Stimulated activated CD4-positive, alpha-beta T cell treated with anti-CD3 and anti-CD28 coated beads, Interleukin-12 subunit alpha, Interleukin-12 subunit beta, amount 100 ng/mL, for 48 hours (primary cell): ENCODE measurements at regions not wholly inside any gene's neighbourhood (a gene's known extent, or its start where the extent isn't known, plus 50 kb on each side); places are given as distances from the start of the nearest gene placed in this dataset.
"Not testable (repeated sequence)": the region's sequence is repeated elsewhere in the genome, so short reads cannot be mapped to it uniquely, and the experiment has no call there.

Source experiments
- DNase-seq, 3 donors: peaks; one replicate each; pipeline ENCODE4 v3.0.0-alpha.2; 2020; ENCODE audit warnings: low read depth in 2 of 3, low spot score in 1 of 3

DNA sequence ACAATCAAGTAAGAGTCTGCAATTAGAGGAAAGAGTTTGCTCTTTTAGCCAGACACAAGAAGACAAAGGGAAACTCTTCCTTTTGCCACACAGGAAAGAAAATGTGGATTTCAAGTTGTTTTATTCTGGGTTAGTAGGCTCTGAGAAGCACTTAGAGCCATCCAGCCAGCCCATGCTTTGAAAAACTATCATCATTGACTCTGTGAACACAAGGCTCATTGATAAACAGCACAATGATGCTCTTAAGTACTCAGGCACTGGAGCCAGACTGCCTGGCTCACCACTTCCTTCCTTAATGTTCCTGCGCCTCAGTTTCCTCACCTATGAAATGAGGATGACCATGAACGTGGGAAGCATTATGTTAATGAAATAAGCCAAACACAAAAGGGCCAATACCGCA lies 150.2 kb upstream of the EEA1 start:
- no peak for DNase-seq

DNA sequence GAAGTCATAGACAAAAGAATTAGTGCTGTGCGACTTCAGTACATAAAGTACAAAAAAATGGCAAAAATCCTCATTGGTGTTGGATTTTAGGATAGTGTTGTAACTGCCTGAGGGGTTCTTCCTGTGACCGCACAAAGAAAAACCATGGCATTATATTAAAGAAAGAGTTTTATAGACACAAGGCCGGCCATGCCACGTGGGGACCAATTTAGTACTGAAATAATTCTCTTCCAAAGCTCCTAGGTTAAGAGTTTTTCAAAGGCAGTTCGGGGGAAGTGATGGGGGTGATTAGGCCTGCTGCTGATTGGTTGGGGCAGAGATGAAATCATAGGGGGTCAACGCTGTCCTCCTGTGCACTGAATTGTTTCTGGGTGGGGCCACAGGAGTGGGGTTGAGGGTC lies 150.9 kb upstream of the EEA1 start:
- no peak for DNase-seq

DNA sequence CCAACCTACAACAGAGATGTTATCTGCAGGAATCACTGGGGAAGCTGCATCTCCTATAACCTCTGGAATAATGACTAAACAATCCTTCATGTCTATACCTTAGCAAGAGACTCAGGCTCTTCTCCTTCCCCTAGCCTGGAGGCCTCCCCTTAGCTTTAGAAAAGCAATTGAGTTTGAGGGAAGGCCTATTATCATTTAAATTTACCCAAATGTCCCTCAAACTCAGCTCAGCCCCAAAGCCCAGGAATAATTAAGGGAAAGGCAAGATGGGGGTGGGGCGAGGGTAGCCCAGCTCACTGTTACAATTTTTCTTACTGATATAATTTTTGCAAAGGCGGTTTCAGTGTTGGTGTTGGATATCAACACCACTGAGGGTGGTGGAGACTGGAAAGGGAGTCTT lies 151.4 kb upstream of the EEA1 start:
- no peak for DNase-seq

DNA sequence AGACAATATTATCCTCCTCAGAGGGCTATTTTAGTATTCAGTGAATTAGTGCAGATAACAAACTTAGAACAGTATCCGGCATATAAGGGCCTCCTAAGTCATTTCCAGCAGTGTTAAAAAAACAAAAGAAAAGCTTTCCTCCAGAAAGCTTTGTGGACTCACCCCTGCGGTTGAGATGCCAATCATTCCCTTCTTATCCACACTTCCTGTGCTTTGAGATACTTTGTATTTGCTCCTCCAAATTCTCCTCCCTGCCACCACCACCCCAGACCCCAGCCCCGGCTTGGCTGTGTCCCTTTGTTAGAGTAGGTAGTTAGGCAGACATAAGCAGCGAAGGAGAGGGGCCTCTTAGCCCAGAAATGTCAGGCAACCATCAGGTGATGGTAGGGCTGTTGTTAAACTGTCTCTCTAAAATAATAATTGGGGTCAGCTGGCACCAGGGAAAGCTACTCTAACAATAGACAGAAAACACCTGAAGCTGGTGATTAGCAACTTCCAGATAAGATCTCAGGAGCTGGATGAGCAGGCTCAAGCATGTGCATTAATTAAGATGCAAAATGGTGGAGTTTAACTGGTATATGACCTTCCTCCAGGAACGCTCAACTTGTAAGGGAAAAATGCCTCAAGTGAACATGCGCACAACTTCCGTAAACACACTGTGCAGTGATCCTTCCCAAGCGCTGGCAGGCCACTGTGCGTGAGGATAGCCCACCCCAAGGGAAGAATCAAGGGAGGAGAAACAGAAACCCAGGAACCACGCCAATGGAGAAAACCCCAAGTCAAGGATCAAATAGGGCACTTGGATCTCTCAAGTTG lies 152.1 kb upstream of the EEA1 start:
- DNase-seq = no peak

DNA sequence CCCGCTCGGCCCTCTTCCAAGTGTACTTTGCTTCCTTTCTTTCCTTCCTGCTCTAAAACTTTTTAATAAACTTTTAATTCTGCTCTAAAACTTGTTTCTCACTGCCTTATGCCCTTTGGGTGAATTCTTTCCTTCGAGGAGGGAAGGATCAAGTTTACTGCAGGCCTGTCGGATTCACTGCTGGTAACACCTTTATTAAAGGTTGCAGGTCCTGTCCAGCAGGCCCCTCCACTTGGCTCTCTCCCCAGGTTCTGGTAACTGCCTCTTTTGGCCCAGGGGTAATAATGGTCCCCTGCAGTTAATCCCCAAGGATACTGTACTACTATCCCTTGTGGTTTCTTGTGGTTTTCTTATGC lies 152.7 kb upstream of the EEA1 start:
- no peak for DNase-seq

DNA sequence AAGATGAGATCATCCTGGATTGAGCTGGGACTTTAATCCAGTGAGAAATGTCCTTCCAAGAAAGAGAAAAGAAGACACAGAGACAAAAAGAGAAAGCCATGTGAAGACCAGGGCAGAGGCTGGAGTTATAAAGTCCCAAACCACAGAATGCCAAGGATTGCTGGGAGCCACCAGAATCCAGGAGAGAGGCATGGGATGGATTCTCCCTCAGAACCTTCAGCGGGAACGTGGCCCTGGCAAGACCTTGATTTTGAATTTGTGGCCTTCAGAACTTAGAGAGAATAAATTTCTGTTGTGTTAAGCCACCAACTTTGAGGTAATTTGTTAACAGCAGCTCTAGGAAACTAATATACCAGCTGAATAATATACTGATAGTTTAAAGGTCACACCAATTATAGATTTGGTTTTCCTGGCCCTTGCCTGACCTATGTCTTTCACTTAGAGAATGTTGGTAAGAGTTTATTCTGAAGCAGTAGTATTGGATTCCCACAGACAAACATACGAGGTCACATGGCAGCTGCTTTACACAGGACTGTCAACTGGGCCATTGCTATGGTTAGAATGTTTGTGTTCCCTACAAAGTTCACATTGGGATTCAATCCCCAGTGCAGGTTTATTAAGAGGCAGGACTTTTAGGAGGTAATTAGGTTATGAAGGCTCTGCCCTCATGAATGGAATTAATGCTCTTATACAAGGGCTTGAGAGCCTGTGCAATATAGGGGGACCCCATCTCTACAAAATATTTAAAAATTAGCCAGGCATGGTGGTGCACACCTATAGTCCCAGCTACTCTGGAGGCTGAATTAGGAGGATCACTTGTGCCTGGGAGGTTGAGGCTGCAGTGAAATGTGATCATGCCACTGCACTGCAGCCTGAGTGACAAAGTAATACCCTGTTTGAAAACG lies 156.5 kb upstream of the EEA1 start:
- DNase-seq = no peak

DNA sequence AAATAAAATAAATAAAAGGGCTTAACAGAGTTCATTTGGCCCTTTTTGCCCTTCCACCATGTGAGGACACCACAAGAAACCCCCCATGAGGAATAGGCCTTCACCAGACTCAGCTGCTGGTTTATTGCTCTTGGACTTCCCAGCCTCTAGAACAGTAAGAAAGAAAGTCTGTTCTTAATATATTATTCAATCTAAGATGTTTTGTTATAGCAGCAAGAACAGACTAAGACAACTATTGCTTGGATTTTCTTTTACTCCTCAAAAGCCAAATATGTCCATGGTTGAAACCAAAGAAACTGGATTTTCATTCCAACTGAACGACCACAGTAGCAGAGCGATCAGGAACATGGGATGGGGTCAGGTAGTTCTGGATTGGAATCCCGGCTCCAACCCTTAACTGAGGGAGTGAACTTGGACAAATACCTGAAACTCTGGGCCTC lies 157.2 kb upstream of the EEA1 start:
- no peak for DNase-seq

DNA sequence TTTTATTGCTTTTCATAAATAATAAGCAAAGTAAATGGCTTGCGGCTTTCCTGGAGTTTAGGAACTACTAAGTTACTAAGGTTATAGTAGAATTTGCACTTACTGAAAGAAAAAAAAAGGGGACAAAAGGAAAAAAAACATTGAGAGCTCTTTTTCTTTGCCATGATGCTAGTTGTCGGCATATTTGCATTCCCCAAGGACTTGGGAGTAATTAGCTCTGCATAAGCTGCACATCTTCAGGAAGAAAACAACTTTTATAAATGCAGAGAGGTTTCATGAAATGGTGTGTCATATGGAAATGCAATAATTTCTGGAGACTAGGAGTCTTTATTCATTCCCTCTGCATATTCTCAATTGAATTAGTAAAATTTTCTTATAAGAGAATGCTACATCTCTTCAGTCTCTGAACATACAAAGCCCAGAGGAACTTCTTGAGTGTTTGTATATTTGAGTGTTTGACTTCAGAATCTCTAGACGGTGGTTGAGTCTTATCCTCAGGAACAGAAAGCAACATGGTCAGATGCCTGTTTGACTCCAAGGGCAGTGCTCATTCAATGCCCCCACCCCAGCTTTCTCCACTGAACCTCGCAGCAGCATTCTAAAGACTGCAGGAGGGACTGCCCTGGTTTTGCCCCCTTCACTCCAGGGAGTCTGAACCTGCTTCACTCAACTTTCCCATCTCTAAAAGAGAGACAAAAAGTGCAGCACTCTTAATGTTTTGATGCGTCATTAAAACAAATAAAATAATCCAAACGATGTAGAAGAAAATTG lies 158.9 kb upstream of the EEA1 start:
- DNase-seq = no peak

DNA sequence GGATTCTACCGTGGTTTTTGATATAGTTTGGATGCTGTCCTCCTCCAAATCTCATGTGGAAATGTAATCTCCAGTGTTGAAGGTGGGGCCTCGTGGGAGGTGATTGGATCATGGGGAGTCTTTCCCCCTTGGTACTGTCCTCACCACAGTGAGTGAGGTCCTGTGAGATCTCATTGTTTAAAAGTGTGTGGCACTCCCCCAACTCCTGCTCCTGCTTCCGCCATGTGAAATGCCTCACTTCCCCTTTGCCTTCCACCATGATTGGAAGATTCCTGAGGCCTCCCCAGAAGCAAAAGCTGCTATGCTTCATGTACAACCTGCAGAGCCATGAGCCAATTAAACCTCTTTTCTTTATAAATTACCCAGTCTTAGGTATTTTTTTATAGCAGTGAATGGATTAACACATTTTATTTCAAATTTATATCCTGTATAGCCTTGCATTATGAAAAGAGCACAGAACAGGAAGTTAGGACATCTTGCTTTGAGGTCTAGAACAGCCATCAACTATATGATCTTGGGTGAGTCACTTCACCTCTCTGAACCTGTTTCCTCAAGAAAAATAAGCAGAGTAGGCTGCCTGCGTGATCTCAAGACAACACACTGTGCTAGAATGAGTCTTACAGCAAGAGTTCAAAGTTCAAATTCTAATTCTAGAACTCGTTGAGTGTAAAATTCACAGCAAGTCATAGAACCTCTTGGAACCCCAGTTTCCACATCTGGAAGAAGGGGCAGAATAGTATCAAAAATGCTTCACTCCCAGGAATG lies 160.9 kb upstream of the EEA1 start:
- peak in 1 of 3 donors; percentile 5 for DNase-seq

DNA sequence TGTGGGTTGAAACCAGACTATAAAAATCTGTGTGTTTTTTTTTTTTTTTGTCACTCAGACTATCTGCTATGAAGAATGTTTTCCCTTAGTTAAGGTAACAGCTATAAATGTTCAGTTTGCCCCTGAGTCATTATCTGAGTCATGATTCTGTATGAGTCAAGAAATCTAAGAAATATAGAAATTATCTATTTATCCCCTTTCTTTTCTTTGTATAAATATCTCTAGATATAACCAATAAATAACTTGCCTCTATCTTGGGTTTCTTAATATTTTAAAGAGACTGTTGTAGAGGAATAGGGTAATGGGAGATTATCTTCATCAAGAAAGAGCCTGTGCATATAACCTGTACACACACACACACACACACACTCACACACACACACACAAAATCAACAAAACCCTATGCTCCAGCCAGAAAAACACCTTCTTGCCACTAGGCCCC lies 161.7 kb upstream of the EEA1 start:
- no peak for DNase-seq

DNA sequence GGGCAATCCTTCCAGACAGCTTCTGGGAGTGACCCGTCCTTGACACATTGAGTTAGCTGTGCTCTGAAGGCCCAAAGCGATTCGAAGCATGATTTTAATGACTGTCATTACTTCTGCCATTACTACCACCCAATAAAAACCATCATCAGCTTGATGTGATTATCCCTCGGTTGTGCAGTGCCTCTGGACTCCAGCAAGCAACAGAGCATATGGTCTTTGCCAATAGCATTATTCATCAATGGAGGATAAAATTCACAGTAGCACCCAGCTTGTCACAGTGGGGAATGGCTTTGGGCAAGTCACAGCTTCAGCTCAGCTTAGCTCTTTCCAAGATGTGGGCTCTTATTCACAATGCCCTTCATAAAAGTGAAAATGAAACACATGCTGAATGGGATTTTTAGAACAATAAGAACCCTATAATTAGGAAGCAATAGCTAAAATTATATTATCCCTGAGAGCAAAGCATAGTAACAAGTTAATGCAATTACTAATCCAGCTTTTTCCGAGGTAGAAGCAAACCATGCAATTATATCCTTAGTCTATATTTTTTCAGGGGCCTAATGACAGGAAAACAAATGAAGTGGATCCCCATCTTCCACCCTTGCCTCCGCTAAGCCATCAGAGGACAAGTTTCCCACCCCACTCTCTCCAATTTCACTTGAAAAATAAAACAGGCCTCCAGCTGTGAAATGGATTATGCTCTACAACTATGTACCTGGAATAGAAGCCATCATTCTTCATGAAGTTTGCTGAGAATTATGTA lies 163.0 kb upstream of the EEA1 start:
- DNase-seq = no peak

DNA sequence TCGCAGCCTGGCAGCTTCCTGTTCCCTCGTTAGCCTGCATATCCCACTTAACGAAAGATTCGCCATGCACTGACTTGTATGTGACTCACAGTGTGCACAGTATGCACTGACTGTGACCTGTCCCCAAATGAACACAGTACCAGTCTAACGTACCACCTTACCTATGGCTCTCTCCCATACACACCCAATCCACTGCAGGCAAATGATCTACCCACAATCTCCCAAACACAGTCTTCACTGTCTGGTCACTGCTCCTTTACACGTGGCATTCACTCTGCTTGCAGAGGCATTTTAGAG lies 163.5 kb upstream of the EEA1 start:
- no peak for DNase-seq

DNA sequence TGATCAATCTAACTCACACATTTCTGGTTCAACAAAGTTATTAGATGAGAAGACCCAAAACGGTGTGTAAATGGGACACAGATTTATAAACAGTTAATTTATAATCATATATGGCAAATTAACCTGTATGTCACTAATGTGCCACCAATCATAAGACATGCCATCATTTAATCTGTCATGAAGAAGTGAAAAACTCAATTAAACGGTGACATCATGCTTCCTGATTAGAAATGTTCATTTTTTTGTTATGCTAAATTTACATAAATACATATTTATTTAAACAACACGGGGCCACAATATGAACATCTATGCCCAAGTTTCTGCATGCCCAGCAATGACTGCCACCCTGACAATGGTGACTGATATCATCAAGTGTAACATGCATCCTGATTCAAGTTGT lies 164.1 kb upstream of the EEA1 start:
- DNase-seq = no peak

DNA sequence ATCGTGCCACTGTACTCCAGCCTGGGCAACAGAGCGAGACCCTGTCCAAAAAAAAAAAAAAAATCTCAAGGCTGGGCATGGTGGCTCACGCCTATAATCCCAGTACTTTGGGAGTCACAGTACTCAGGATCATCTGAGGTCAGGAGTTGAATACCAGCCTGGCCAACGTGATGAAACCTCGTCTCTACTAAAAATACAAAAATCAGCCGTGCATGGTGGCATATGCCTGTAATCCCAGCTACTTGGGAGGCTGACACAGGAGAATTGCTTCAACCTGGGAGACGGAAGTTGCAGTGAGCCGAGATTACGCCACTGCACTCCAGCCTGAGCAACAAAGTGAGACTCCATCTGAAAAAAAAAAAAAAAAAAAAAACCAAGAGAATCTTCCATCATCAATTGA lies 165.1 kb upstream of the EEA1 start:
- DNase-seq = not testable (repeated sequence)

DNA sequence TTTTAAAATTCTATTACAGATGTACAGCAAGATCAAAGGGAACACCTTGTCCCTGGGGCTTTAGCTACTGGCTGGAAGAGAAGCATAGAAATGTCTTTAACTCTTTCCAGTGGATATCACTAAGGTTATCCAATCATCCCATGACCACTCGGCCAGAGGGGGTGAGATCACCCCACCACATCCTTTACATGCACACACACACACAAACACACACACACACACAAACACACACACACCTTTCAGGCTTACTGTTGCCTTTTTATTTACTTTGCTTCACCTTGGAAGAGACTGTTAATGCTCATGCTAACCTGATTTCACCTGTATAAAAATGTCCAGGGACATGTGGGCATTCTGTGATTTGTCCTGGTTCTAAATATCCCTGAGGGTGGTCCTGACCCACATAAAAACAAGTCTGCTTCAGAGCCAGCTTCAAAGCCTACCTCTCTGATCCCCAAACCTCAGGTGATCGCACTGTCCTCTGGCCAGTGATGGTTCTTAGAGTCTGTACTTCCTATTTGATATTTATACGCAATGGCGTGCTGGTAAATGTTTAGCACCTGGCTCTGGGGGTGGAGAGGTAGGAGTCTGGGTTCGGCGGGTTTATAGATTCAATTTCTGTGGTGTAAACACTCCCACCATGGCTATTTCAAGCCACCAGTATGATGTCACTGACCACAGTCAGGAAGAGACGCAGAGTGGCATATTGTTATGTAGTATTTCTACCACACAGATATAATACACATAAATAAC lies 166.1 kb upstream of the EEA1 start:
- DNase-seq = no peak

DNA sequence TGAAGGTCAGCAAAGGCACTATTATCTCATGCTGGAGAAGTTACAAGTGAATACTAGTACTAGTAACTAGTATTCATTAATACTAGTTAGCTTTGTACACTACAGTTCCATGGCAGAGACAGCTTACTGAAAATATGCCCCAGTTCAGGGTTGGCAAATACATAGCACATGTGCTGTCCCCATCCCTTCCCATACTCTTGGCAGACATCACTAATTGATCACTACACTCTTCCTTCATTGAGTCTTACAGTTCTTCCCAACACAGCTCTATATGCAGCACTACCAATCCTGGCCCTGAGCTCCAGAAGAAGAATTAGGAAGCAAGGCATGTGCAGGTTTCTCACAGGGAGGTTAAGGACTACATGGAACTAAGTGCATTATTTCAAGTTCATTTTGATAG lies 168.3 kb upstream of the EEA1 start:
- no peak for DNase-seq

DNA sequence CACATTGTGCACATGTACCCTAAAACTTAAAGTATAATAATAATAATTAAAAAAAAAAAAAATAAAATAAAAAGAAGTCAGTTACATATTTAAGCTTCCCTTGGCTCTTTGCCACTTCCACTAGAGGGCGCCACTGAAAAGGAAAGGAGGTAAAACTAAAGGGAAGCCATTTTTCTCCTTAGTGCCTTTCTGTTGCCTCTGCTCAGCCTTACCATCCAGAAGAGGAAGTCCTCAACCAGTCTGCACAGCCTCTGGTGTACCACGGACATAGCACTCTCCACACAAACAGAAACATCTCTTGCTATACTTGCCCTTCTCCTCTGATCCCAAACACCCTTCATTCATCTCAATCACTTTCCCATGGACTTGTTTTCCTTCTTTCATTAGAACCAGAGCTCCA lies 169.0 kb upstream of the EEA1 start:
- DNase-seq = peak; percentile 51 to 78 (median 65)

DNA sequence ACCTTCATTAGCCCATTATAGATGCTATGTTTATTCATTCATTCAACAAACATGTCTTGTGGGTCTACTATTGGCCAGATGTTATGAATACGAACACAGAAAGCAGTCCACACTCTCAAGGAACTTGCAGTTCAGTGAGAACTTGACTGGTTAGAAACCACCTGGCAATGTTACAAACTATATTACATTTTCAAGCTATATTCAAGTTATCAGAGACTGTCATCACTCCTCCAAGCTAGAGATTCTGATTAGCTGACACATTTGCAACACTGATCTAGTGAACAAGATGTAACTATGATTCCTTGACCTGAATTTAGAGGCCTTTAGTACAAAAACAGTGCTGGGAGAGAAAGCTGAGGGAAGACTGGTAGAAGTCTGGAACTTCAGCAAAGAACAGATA lies 170.7 kb upstream of the EEA1 start:
- DNase-seq = no peak

DNA sequence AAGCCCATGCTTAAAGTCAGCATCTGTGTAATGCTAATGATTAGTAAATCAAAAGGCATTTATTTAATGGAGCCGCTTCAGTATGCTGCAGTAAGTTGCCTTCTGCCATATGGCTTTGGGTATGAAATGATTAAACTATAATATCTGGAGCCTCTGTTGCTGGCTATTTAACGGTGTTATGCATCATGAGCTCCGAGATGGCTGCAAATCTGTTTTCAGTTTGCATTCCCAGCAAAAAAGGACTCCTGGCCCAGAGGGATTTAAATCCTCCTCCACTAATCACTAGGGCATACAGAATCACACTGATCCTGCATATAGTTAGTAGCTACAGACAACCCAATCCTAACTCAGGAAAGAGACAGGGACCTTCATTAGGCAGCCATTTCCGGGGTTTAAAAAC lies 171.5 kb upstream of the EEA1 start:
- no peak for DNase-seq

DNA sequence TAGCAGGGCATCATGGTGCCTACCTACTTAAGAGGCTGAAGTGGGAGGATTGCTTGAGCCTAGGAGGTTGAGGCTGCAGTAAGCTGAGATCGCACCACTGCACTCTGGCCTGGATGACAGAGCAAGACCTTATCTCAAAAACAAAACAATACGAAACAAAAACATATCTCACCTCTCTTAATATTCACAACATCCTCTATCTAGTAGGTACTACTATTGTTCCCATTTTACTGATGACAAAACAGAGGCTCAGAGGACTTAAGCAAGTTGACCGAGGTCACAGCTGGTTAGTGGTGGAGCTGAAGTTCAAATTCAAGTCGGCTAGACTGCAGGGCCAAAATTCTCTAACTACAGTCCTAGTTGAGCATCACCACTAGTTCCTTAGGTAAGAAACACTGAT lies 172.3 kb upstream of the EEA1 start:
- no peak for DNase-seq
